Liver (tissue), 7 donors: ENCODE measurements at regions not wholly inside any gene's neighbourhood (a gene's known extent, or its start where the extent isn't known, plus 50 kb on each side); places are given as distances from the start of the nearest gene placed in this dataset.

Source experiments
- DNase-seq: peaks from one replicate; pipeline ENCODE4 v3.0.0-alpha.2; 2017; ENCODE audit warnings: low spot score
- H3K27ac ChIP-seq, 2 donors: one replicate each; pipeline ENCODE4 v1.7.0; 2013; ENCODE audit warnings: inconsistent platforms in 2 of 2, low read length in 2 of 2, control low read depth in 1 of 2, low read depth in 1 of 2, mild to moderate bottlenecking in 1 of 2
- H3K27me3 ChIP-seq, 4 donors: one replicate each; pipeline versions ENCODE4 v1.6.1 to v1.7.0; 2013; ENCODE audit warnings: low read length in 3 of 4, inconsistent platforms in 1 of 4, mild to moderate bottlenecking in 1 of 4, moderate library complexity in 1 of 4; ENCODE audit not compliant: control insufficient read depth in 4 of 4, insufficient read depth in 4 of 4
- H3K36me3 ChIP-seq, 4 donors: one replicate each; pipeline versions ENCODE4 v1.6.1 to v1.7.0; 2013; ENCODE audit warnings: low read length in 3 of 4, mild to moderate bottlenecking in 3 of 4, low read depth in 1 of 4, moderate library complexity in 1 of 4; ENCODE audit not compliant: control insufficient read depth in 4 of 4, insufficient read depth in 3 of 4
- H3K4me1 ChIP-seq, 4 donors: one replicate each; pipeline versions ENCODE4 v1.6.1 to v1.7.0; 2013; ENCODE audit warnings: low read length in 3 of 4, mild to moderate bottlenecking in 3 of 4, moderate library complexity in 1 of 4; ENCODE audit not compliant: control insufficient read depth in 4 of 4, insufficient read depth in 4 of 4
- H3K4me3 ChIP-seq, 3 donors: one replicate each; pipeline versions ENCODE4 v1.6.1 to v1.7.0; 2013; ENCODE audit warnings: low read length in 3 of 3, control low read depth in 1 of 3, low read depth in 1 of 3, mild to moderate bottlenecking in 1 of 3
- H3K9ac ChIP-seq, 2 donors: one replicate each; pipeline ENCODE4 v1.7.0; 2013; ENCODE audit warnings: low read length in 2 of 2, mild to moderate bottlenecking in 2 of 2, moderate library complexity in 2 of 2, control low read depth in 1 of 2, low read depth in 1 of 2
- H3K9me3 ChIP-seq, 4 donors: one replicate each; pipeline versions ENCODE4 v1.6.1 to v1.7.0; 2013; ENCODE audit warnings: low read length in 3 of 4; ENCODE audit not compliant: control insufficient read depth in 4 of 4
- ATF3 ChIP-seq: IDR thresholded peaks from 2 replicates; pipeline ENCODE4 v1.6.1; 2016; ENCODE audit warnings: antibody characterized with exemption
- EGR1 ChIP-seq, 2 donors: IDR thresholded peaks; 2 replicates each; pipeline ENCODE4 v1.6.1; 2016 to 2018; ENCODE audit warnings: antibody characterized with exemption in 2 of 2, low read depth in 2 of 2
- FOXA1 ChIP-seq: IDR thresholded peaks from 2 replicates; pipeline ENCODE4 v1.6.1; 2016; ENCODE audit warnings: antibody characterized with exemption
- FOXA2 ChIP-seq: IDR thresholded peaks from 2 replicates; pipeline ENCODE4 v1.6.1; 2016; ENCODE audit warnings: antibody characterized with exemption
- GABPA ChIP-seq, 2 donors: IDR thresholded peaks in 1 of 2; conservative IDR thresholded peaks in 1 of 2; 2 replicates each; pipeline ENCODE4 v1.6.1; 2016; ENCODE audit warnings: antibody characterized with exemption in 2 of 2, mild to moderate bottlenecking in 1 of 2, moderate library complexity in 1 of 2
- HNF4A ChIP-seq, 2 donors: conservative IDR thresholded peaks; 2 replicates each; pipeline ENCODE4 v1.6.1; 2016; ENCODE audit warnings: antibody characterized with exemption in 2 of 2, mild to moderate bottlenecking in 2 of 2
- HNF4G ChIP-seq: IDR thresholded peaks from 2 replicates; pipeline ENCODE4 v1.6.1; 2016; ENCODE audit warnings: antibody characterized with exemption
- JUND ChIP-seq, 2 donors: IDR thresholded peaks; 2 replicates each; pipeline ENCODE4 v1.6.1; 2016; ENCODE audit warnings: antibody characterized with exemption in 2 of 2
- MAX ChIP-seq: IDR thresholded peaks from 2 replicates; pipeline ENCODE4 v1.6.1; 2016; ENCODE audit warnings: antibody characterized with exemption
- NR2F2 ChIP-seq: IDR thresholded peaks from 2 replicates; pipeline ENCODE4 v1.6.1; 2016; ENCODE audit warnings: antibody characterized with exemption
- REST ChIP-seq: IDR thresholded peaks from 2 replicates; pipeline ENCODE4 v1.6.1; 2016; ENCODE audit warnings: antibody characterized with exemption, mild to moderate bottlenecking
- SP1 ChIP-seq: IDR thresholded peaks from 2 replicates; pipeline ENCODE4 v1.6.1; 2018; ENCODE audit warnings: antibody characterized with exemption, mild to moderate bottlenecking
- TAF1 ChIP-seq: conservative IDR thresholded peaks from 2 replicates; pipeline ENCODE4 v1.6.1; 2016; ENCODE audit warnings: antibody characterized with exemption, mild to moderate bottlenecking
- YY1 ChIP-seq: IDR thresholded peaks from 2 replicates; pipeline ENCODE4 v1.6.1; 2016; ENCODE audit warnings: antibody characterized with exemption, mild to moderate bottlenecking
- WGBS: extraction: QIAGEN DNeasy Blood & Tissue Kit; methylation state at CpG from one replicate; pipeline ENCODE4 v1.1.7; 2013; 5-methylcytosine and 5-hydroxymethylcytosine counted together
- donor health status: healthy.
- donor health status: healthy.
- donor health status: healthy.
- donor health status: healthy.

GRCh38 chr1:191910245-191910644 is 248.0 kb upstream of the RGS18 start:
- Histone ChIP-seq H3K9ac (no peak overlapping the region), H3K9me3 (no peaks in the 10 kb centered on the region), H3K36me3 (no peaks in the 10 kb centered on the region), H3K4me3 (no peak overlapping the region), H3K27me3 (no peaks in the 10 kb centered on the region), H3K27ac (no peak overlapping the region), H3K4me1 (no peaks in the 10 kb centered on the region)
- TF ChIP-seq HNF4A (conservative IDR thresholded peaks at IDR 0.05): no peak
- no peak for TF ChIP-seq REST
- no peak for TF ChIP-seq YY1
- no peak for TF ChIP-seq GABPA (IDR thresholded peaks at IDR 0.05 in 1 of 2, conservative IDR thresholded peaks at IDR 0.05 in 1 of 2)
- TF ChIP-seq EGR1 (IDR thresholded peaks at IDR 0.05; ENCODE audit: low read depth in 2 of 2): no peak
- no peak for TF ChIP-seq HNF4G
- TF ChIP-seq FOXA2: no peak
- no peak for TF ChIP-seq FOXA1
- DNase-seq: no peak
- 62% methylated on average over 2 of the region's 2 CpGs for WGBS

- H3K4me1 ChIP-seq: no peaks in the 10 kb centered on the region
- 84% methylated on average over 1 of the region's 1 CpG for WGBS
- no peak overlapping the region for H3K4me3 ChIP-seq
- no peaks in the 10 kb centered on the region for H3K36me3 ChIP-seq
- TF ChIP-seq HNF4G (no peak), ATF3 (no peak), TAF1 (no peak), YY1 (no peak), REST (no peak), NR2F2 (no peak), SP1 (no peak), GABPA (IDR thresholded peaks at IDR 0.05 in 1 of 2, conservative IDR thresholded peaks at IDR 0.05 in 1 of 2) (no peak), FOXA2 (no peak), MAX (no peak), JUND (IDR thresholded peaks at IDR 0.05) (no peak), EGR1 (IDR thresholded peaks at IDR 0.05; ENCODE audit: low read depth in 2 of 2) (no peak)
- no peak for DNase-seq
- no peak overlapping the region for H3K9ac ChIP-seq
- H3K27me3 ChIP-seq: no peaks in the 10 kb centered on the region
- H3K27ac ChIP-seq: no peak overlapping the region
- no peaks in the 10 kb centered on the region for H3K9me3 ChIP-seq
These were observed 245.7 kb upstream of the RGS18 start for GRCh38 chr1:191912517-191912916.
